NB4 (cell line): ENCODE measurements at regions not wholly inside any gene's neighbourhood (a gene's known extent, or its start where the extent isn't known, plus 50 kb on each side); places are given as distances from the start of the nearest gene placed in this dataset.

Source experiments
- DNase-seq: peaks from one replicate; pipeline ENCODE4 v3.0.0; 2010; ENCODE audit warnings: low read depth
- H3K4me3 ChIP-seq: one replicate; pipeline ENCODE4 v1.5.1; 2011; ENCODE audit warnings: mild to moderate bottlenecking, low read depth, low read length, moderate library complexity
- CTCF ChIP-seq: IDR thresholded peaks from one replicate; pipeline ENCODE4 v1.5.1; 2012; ENCODE audit warnings: low read depth, low read length
- MYC ChIP-seq: IDR thresholded peaks from 2 replicates; pipeline ENCODE4 v1.6.1; 2011; ENCODE audit warnings: low read depth, low read length
- POLR2A ChIP-seq: IDR thresholded peaks from 2 replicates; pipeline ENCODE4 v1.6.1; 2011; ENCODE audit warnings: mild to moderate bottlenecking; ENCODE audit not compliant: insufficient read length; ENCODE audit errors: extremely low read depth
- TF ChIP-seq, protein P1 (sequence below): IDR thresholded peaks from 2 replicates; pipeline ENCODE4 v1.6.1; 2011; ENCODE audit warnings: low read depth, low read length

DNA sequence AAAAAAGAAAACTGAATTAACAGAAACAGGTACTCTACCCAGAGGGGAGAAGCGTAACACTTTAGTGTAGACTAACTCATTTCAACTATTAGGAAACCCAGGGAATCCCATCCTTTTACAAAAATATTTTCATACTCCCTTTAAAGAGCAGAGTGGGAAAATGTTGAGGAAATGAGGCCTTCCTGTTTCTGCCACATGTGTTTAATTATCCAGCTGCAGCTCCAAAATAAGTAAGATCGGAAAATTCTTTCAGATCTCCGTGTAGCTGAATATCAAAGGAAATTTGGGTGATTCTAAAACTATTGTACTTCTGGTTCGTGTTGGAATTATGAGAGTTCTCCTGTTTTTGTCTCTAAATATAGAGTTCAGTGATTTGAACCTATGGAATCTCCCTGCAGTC, 58.0 kb upstream of the CAV2 start:
- no peak overlapping the region for H3K4me3 ChIP-seq
- no peak for DNase-seq
- TF ChIP-seq MYC (no peak), POLR2A (no peak), CTCF (no peak)
- TF ChIP-seq, protein P1, sequence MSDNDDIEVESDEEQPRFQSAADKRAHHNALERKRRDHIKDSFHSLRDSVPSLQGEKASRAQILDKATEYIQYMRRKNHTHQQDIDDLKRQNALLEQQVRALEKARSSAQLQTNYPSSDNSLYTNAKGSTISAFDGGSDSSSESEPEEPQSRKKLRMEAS: no peak

DNA sequence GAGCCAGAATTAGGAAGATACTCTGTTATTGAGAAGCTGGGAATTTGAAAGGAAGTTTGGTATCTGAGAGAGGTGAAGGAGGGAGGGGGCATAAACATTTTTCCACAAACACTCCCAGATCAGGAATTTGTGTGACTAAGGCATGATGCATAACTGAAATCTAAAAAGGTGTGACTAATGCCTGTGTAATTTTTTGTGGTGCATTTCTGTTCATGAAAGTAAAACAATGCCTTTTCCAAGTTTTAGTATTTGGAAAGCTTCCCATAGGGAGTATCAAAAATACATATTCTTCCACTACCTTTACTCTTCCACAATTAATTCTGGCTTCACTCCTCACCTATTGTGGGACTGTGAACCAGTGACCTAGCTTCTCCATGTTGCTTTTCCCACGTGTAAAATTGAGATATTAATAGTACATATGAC, 56.4 kb upstream of the CAV2 start:
- TF ChIP-seq, protein P1: no peak
- TF ChIP-seq CTCF: no peak
- no peak for TF ChIP-seq MYC
- TF ChIP-seq POLR2A: no peak
- H3K4me3 ChIP-seq: no peak overlapping the region
- DNase-seq: no peak

GRCh38 chr7:116443646-116444045, 55.9 kb upstream of the CAV2 start:
- DNase-seq: no peak
- no peak overlapping the region for H3K4me3 ChIP-seq
- no peak for TF ChIP-seq CTCF
- TF ChIP-seq POLR2A: no peak
- TF ChIP-seq, protein P1: no peak
- TF ChIP-seq MYC: no peak

DNA sequence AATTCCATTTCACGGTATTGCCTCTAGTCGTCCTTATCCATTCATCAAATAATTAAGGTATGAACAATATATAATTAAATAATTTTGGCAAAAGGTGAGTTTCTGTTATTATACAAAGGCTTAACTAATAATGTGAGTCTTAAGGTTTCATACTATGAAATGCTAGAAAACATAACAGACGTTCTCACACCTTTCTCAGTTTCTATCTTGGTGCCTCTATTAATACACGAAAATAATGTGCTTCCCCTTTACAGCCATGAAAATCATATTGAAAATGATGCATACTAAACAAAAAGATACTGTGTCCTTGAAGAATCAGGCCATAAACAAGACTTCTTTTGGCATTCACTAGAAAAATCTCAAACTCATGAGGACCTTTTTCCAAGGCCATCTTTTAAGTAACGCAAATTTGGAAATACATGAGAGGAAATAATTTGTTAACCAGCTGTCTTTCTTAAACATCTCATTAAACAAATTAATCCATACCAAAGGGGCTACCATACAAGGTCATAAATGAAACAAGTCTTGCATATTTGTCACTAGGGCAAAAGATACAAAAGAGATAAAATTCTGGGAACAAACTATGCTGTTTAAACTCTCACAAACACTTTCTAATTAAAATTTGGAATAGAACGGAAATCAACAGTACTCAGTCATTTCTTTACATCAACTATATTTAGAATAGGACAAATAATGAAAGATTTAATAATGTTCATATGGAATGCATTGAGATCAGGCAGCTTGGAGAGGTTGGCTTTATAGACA, 53.9 kb upstream of the CAV2 start:
- DNase-seq: no peak
- H3K4me3 ChIP-seq: no peak overlapping the region
- TF ChIP-seq, protein P1: no peak
- TF ChIP-seq POLR2A: no peak

GRCh38 chr7:116446212-116446855, 53.2 kb upstream of the CAV2 start:
- H3K4me3 ChIP-seq: no peak overlapping the region
- no peak for TF ChIP-seq CTCF
- no peak for TF ChIP-seq POLR2A
- no peak for DNase-seq

DNA sequence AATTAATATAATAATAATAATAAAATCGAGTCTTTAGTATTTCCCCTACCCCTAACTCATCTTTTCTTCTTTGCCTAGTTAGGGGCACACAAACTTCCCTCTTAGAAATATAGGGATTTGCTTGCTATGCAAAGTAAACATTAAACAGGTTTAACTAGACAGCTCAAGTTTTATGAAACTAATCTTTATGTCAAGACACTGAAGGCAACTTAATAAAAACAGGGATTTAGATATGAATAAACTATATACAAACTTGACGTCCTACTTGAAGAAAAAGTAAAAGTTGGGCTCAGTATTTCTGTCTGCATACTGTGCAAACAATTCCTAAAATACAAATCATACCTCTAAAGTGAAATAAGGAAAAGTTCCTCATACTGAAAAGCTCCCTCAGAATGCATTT, 52.1 kb upstream of the CAV2 start:
- H3K4me3 ChIP-seq: no peak overlapping the region
- TF ChIP-seq MYC (no peak), POLR2A (no peak), CTCF (no peak)
- TF ChIP-seq, protein P1: no peak
- DNase-seq: no peak
